ENCODE measurements at regions not wholly inside any gene's neighbourhood (a gene's known extent, or its start where the extent isn't known, plus 50 kb on each side); places are given as distances from the start of the nearest gene placed in this dataset.

DNA sequence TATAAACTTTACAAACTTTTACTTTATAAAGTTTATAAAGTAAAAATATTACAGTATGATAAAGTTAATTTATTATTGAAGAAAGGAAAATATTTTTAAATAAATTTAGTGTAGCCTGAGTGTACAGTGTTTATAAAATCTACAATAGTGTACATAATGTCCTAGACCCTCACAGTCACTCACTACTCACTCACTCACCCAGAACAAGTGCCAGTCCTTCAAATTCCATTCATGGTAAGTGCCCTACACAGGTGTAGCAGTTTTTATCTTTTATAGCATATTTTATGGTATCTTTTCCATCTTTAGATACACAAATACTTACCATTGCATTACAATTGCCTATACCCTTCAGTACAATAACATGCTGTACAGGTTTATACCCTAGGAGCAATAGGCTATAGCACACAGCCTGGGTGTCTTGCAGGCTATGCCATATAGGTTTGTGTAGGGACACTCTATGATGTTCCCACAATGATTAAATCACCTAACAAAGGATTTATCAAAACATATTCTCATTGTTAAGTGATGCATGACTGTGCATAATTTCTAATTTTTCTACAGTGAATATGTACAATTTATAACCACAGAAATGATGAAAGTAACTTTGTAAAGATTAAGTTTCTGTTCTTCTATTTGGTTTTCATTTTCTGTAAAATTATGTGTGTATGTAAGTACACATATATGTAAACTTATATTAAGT lies 98.0 kb downstream of the SPRY2 start:
- no peak for DNase-seq (ENCODE audit: low read depth)
- Histone ChIP-seq H3K36me3 (ENCODE audit: control insufficient read depth, insufficient read depth, low read length) (no peaks in the 10 kb centered on the region), H3K4me3 (ENCODE audit: low read depth, low read length) (no peak overlapping the region), H3K27me3 (ENCODE audit: control insufficient read depth, insufficient read depth, low read length) (no peaks in the 10 kb centered on the region)
- TF ChIP-seq, protein P1, sequence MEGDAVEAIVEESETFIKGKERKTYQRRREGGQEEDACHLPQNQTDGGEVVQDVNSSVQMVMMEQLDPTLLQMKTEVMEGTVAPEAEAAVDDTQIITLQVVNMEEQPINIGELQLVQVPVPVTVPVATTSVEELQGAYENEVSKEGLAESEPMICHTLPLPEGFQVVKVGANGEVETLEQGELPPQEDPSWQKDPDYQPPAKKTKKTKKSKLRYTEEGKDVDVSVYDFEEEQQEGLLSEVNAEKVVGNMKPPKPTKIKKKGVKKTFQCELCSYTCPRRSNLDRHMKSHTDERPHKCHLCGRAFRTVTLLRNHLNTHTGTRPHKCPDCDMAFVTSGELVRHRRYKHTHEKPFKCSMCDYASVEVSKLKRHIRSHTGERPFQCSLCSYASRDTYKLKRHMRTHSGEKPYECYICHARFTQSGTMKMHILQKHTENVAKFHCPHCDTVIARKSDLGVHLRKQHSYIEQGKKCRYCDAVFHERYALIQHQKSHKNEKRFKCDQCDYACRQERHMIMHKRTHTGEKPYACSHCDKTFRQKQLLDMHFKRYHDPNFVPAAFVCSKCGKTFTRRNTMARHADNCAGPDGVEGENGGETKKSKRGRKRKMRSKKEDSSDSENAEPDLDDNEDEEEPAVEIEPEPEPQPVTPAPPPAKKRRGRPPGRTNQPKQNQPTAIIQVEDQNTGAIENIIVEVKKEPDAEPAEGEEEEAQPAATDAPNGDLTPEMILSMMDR (IDR thresholded peaks at IDR 0.05; ENCODE audit: insufficient read depth, low read length, poor library complexity, severe bottlenecking): no peak

DNA sequence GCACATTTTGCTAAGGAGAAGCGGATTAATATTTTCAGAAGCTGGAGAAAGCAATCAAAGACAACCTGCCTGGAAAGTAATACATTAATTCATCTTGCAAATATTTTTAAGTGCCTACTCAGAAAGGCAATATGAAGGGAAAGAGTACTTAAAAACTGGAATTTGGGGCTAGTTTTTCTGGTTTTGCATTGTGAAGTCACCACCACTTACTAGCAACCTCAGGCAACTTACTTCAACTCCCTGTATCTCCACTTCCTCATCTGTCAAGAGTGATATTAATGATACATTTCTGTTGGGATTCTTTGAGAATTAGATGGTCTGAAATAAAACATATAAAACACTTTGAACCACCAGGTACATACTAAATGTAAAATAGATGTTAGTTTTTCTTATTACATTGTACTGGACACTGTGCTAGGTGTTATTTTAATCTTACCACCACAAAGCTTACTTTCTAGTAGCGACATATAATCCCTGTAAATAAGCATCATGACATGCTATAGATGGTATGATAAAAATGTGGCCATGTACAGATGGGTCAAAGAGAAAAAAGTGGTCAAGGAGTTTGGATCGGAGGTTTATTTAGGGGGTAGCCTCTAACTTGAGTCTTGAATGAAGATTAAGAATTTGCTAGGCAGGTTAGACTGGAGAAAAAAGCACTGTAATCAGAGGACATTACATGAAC lies 101.2 kb downstream of the SPRY2 start:
- Histone ChIP-seq H3K27me3 (ENCODE audit: control insufficient read depth, insufficient read depth, low read length) (no peaks in the 10 kb centered on the region), H3K36me3 (ENCODE audit: control insufficient read depth, insufficient read depth, low read length) (no peaks in the 10 kb centered on the region), H3K4me3 (ENCODE audit: low read depth, low read length) (no peak overlapping the region)
- DNase-seq (ENCODE audit: low read depth): no peak
- TF ChIP-seq, protein P1 (IDR thresholded peaks at IDR 0.05; ENCODE audit: insufficient read depth, low read length, poor library complexity, severe bottlenecking): no peak

DNA sequence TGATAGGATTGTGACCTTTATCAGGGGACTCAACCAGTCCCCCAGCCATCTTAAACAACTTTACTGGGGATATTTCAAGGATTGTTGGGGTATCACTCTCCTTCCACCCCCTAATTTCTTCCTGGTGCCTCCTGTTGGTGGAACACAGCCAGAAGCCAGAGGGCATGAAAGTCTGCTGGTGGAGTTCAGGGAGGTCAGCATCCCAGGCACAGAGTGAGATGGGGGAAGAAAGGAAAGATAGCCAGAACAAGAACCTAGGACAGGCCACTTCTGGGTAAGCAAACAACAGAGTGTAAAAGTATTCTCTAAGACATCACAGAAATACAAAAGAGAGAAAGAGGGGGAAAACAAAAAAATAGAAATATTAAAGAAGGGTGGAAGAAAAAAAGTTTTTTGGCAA lies 101.8 kb downstream of the SPRY2 start:
- TF ChIP-seq, protein P1 (IDR thresholded peaks at IDR 0.05; ENCODE audit: insufficient read depth, low read length, poor library complexity, severe bottlenecking): no peak
- no peaks in the 10 kb centered on the region for H3K36me3 ChIP-seq (ENCODE audit: control insufficient read depth, insufficient read depth, low read length)
- H3K27me3 ChIP-seq (ENCODE audit: control insufficient read depth, insufficient read depth, low read length): no peaks in the 10 kb centered on the region
- H3K4me3 ChIP-seq (ENCODE audit: low read depth, low read length): no peak overlapping the region
- no peak for DNase-seq (ENCODE audit: low read depth)

DNA sequence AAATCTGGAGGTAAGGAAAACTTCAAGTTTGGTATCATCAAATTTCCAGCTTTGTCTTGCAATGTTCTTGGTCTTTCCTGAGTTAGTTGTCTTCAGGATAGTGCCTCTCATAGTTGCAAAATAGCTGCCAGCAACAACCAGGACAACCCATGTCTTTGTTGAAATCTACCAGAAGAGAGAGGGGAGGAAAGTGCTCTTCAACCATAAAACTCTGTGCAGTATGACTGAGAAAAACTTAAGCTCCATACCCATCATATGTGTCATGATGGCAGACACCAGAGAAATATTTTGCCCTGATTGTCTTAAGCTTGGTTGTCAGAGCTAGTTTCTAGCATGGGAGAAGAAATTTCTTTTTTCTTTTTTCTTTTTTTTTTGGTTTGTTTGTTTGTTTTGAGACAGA lies 103.3 kb downstream of the SPRY2 start:
- H3K27me3 ChIP-seq (ENCODE audit: control insufficient read depth, insufficient read depth, low read length): no peaks in the 10 kb centered on the region
- H3K36me3 ChIP-seq (ENCODE audit: control insufficient read depth, insufficient read depth, low read length): no peaks in the 10 kb centered on the region
- no peak overlapping the region for H3K4me3 ChIP-seq (ENCODE audit: low read depth, low read length)
- TF ChIP-seq, protein P1 (IDR thresholded peaks at IDR 0.05; ENCODE audit: insufficient read depth, low read length, poor library complexity, severe bottlenecking): no peak
- no peak for DNase-seq (ENCODE audit: low read depth)

DNA sequence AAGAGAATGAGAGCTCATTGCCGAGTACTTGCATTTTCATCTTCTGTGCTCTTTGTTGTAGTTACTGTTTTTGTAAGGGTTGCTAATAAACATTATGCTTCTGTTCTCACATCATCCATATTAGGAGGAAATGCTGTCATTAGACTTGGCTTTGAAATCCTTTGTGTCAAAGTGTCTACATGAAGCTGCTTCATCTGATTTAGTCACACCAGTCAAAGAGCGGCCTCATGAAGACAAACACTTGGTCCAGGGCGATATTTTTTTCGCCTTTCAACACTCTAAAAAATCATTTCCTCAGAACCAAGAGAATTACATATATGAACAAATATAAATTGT lies 105.0 kb downstream of the SPRY2 start:
- Histone ChIP-seq H3K27me3 (ENCODE audit: control insufficient read depth, insufficient read depth, low read length) (no peaks in the 10 kb centered on the region), H3K4me3 (ENCODE audit: low read depth, low read length) (no peak overlapping the region), H3K36me3 (ENCODE audit: control insufficient read depth, insufficient read depth, low read length) (no peaks in the 10 kb centered on the region)
- DNase-seq (ENCODE audit: low read depth): no peak
- TF ChIP-seq, protein P1 (IDR thresholded peaks at IDR 0.05; ENCODE audit: insufficient read depth, low read length, poor library complexity, severe bottlenecking): no peak
